ENCODE measurements at regions not wholly inside any gene's neighbourhood (a gene's known extent, or its start where the extent isn't known, plus 50 kb on each side); places are given as distances from the start of the nearest gene placed in this dataset.
"Not testable (repeated sequence)": the region's sequence is repeated elsewhere in the genome, so short reads cannot be mapped to it uniquely, and the experiment has no call there.

GRCh38 chr15:61362912-61363311 is 133.8 kb upstream of the RORA start:
- TF ChIP-seq CTCF, POLR2A (IDR thresholded peaks at IDR 0.05): not testable (repeated sequence)

Measured in uterus (tissue), 2 donors.